PC-9 (cell line): ENCODE measurements at regions not wholly inside any gene's neighbourhood (a gene's known extent, or its start where the extent isn't known, plus 50 kb on each side); places are given as distances from the start of the nearest gene placed in this dataset.

Source experiments
- BruUV-seq: library from RNA; stranded (reverse); fragments of 400-500 nt; replicated peaks from 2 replicates; lab custom pipeline; 2021; lab: Mats Ljungman, UMichigan
- CTCF ChIA-PET: fragments of 300-600 bp; sonication (Branson Sonifier 250); formaldehyde crosslinking; loops from one replicate; lab custom pipeline; 2022; ENCODE audit warnings: antibody characterized with exemption; lab: Charles Lee
- POLR2A ChIA-PET: fragments of 300-600 bp; sonication (Branson Sonifier 250); formaldehyde crosslinking; loops from one replicate; lab custom pipeline; 2022; ENCODE audit warnings: antibody characterized with exemption; ENCODE audit not compliant: unreplicated experiment; lab: Charles Lee
- DNase-seq, 2 experiments: peaks; one replicate each; pipeline versions ENCODE4 v3.0.0 to v3.0.0-alpha.2; 2015 to 2022; ENCODE audit warnings: mixed read lengths in 1 of 2
- H2AFZ ChIP-seq: fragments of 200-600 bp; sonication (generic); 2 replicates; pipeline ENCODE4 v1.8.1; 2017; ENCODE audit warnings: antibody characterized with exemption
- H3F3A ChIP-seq: fragments of 200-600 bp; sonication (generic); 2 replicates; pipeline ENCODE4 v1.8.1; 2017; ENCODE audit warnings: antibody characterized with exemption, mild to moderate bottlenecking, low read depth; ENCODE audit not compliant: insufficient read depth
- H3K27ac ChIP-seq: fragments of 200-600 bp; sonication (generic); 2 replicates; pipeline ENCODE4 v1.6.1; 2016; ENCODE audit warnings: mixed run types
- H3K27me3 ChIP-seq: fragments of 200-600 bp; sonication (generic); 2 replicates; pipeline ENCODE4 v1.6.1; 2016; ENCODE audit warnings: low read depth, mixed run types; ENCODE audit not compliant: insufficient read depth
- H3K36me3 ChIP-seq: fragments of 200-600 bp; sonication (generic); 2 replicates; pipeline ENCODE4 v1.6.1; 2016; ENCODE audit warnings: low read depth, mixed run types
- H3K4me1 ChIP-seq: fragments of 200-600 bp; sonication (generic); replicated peaks from 2 replicates; pipeline ENCODE4 v1.6.1; 2016; ENCODE audit warnings: mixed run types; ENCODE audit not compliant: insufficient read depth
- H3K4me2 ChIP-seq: fragments of 200-600 bp; sonication (generic); 2 replicates; pipeline ENCODE4 v1.6.1; 2017; ENCODE audit warnings: mixed run types
- H3K4me3 ChIP-seq: fragments of 200-600 bp; sonication (generic); 2 replicates; pipeline ENCODE4 v1.6.1; 2016; ENCODE audit warnings: mixed run types
- H3K79me2 ChIP-seq: fragments of 200-600 bp; sonication (generic); 2 replicates; pipeline ENCODE4 v1.6.1; 2017; ENCODE audit warnings: low read depth, mixed run types
- H3K9me2 ChIP-seq: fragments of 200-600 bp; sonication (generic); 2 replicates; pipeline ENCODE4 v1.8.1; 2017; ENCODE audit warnings: mild to moderate bottlenecking; ENCODE audit not compliant: insufficient read depth
- H3K9me3 ChIP-seq: fragments of 200-600 bp; sonication (generic); 2 replicates; pipeline ENCODE4 v1.8.1; 2016; ENCODE audit warnings: low read depth; ENCODE audit not compliant: insufficient read depth
- H4K20me1 ChIP-seq: fragments of 200-600 bp; sonication (generic); 2 replicates; pipeline ENCODE4 v1.8.1; 2017; ENCODE audit not compliant: insufficient read depth
- EZH2 ChIP-seq: fragments of 200-600 bp; sonication (generic); IDR thresholded peaks from 2 replicates; pipeline ENCODE4 v1.8.0; 2017; ENCODE audit warnings: antibody characterized with exemption, low read depth
- intact Hi-C: fragments of 100-400 bp; cut with micrococcal nuclease; formaldehyde crosslinking; loops from one replicate; pipeline ENCODE4 v1.10.0; 2022; ENCODE audit not compliant: unreplicated experiment
- TF ChIP-seq, protein P1 (sequence below): fragments of 200-600 bp; sonication (generic); conservative IDR thresholded peaks from 2 replicates; pipeline ENCODE4 v1.6.1; 2017; ENCODE audit warnings: mixed run types, antibody characterized with exemption, mild to moderate bottlenecking, moderate library complexity

DNA sequence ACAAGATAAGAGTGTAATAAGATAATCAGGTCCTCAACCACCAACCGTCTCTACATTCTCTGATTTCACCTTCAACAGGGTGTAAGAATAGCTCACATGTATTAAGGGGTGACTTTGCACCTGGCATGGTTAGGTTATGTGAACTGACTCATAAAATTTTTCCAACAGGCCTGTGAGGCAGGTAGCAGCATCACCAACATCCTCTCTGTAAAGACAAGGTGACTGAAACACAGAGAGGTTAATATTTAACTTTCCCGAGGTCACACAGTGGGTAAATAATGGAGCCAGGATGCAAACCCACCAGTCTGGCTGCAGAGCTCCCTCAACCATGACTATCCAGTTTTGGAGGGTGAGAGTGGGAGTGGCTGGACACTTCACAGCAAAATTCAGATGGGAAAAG is 317.2 kb downstream of the C16orf95 start:
- 0 out of 2 replicates have a peak, but pooled peaks cover 3% of the 10 kb centered on the region for H3K9me3 ChIP-seq
- no peaks in the 10 kb centered on the region for H3K36me3 ChIP-seq
- H3K27ac ChIP-seq = no peak overlapping the region
- no peaks in the 10 kb centered on the region for H3K79me2 ChIP-seq
- intact Hi-C loops = no loop called here
- no peaks in the 10 kb centered on the region for H3K9me2 ChIP-seq
- H2AFZ ChIP-seq = no peak overlapping the region
- DNase-seq = no peak
- no peaks in the 10 kb centered on the region for H3K4me1 ChIP-seq
- ChIA-PET CTCF (no interaction called here), POLR2A (no interaction called here)
- BruUV-seq = no TSS peak
- no peak overlapping the region for H3K4me2 ChIP-seq
- no peaks in the 10 kb centered on the region for H3F3A ChIP-seq
- TF ChIP-seq EZH2 = no peak
- TF ChIP-seq, protein P1, sequence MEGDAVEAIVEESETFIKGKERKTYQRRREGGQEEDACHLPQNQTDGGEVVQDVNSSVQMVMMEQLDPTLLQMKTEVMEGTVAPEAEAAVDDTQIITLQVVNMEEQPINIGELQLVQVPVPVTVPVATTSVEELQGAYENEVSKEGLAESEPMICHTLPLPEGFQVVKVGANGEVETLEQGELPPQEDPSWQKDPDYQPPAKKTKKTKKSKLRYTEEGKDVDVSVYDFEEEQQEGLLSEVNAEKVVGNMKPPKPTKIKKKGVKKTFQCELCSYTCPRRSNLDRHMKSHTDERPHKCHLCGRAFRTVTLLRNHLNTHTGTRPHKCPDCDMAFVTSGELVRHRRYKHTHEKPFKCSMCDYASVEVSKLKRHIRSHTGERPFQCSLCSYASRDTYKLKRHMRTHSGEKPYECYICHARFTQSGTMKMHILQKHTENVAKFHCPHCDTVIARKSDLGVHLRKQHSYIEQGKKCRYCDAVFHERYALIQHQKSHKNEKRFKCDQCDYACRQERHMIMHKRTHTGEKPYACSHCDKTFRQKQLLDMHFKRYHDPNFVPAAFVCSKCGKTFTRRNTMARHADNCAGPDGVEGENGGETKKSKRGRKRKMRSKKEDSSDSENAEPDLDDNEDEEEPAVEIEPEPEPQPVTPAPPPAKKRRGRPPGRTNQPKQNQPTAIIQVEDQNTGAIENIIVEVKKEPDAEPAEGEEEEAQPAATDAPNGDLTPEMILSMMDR = no peak
- H3K4me3 ChIP-seq = no peak overlapping the region
- H4K20me1 ChIP-seq = no peaks in the 10 kb centered on the region
- peaks cover 78% of the 10 kb centered on the region for H3K27me3 ChIP-seq

DNA sequence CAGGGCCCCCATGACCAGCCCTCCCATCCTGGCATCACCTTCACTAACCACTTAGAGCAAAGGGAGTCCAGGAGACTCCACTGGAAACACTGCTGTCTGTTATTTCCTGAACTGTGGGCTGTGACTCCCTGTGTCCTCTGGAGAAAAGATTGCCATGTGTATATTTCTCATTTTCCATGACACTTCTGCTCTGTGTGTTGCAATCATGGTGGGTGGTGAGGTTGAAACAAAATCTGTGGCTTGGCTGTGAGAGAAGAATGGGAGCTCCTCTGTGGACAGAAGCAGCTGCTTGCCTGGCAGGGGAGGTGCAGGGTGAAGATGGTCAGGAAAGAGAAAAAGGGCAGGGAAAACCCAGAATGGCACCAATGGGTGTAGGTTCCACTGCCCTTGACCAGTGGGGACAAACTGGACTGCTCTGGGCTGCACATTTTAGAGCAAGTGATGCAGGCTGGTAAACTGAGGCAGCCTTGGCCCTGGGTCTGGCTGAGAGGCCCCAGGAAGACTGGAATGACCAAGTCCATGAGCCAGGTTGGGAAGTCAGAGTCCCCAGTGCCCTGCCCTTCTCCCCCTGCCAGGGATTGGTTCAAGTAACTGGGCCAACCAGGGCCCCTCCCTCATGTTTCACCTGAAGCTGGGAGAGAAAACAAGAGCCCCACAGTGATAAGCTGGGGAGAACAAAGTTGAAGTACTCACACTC is 314.3 kb downstream of the C16orf95 start:
- TF ChIP-seq, protein P1 = no peak
- TF ChIP-seq EZH2 = no peak
- H2AFZ ChIP-seq = no peak overlapping the region

DNA sequence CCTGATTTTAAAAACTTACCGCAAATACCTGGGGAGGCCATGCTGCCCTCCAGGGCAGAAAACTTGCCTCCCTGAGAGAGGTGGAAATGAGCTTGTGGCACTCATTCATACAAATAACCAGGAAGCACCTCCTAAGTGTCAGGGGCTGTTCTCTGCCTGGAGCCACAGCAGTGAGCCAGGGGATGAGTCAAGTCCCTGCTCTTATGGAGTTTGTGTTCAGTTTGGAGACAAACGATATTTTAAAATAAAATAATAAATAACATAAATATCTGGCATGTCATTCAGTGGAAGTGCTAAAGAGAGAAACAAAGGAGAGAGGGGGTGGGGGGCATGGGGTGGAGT is 313.8 kb downstream of the C16orf95 start:
- no peaks in the 10 kb centered on the region for H4K20me1 ChIP-seq
- H3K36me3 ChIP-seq = no peaks in the 10 kb centered on the region
- no TSS peak for BruUV-seq
- H3F3A ChIP-seq = no peaks in the 10 kb centered on the region
- H3K27me3 ChIP-seq = peaks cover 78% of the 10 kb centered on the region
- ChIA-PET CTCF (no interaction called here), POLR2A (no interaction called here)
- H3K9me3 ChIP-seq = 0 out of 2 replicates have a peak, but pooled peaks cover 3% of the 10 kb centered on the region
- H3K4me1 ChIP-seq = no peaks in the 10 kb centered on the region
- DNase-seq = no peak
- H2AFZ ChIP-seq = no peak overlapping the region
- H3K4me3 ChIP-seq = no peak overlapping the region
- H3K79me2 ChIP-seq = no peaks in the 10 kb centered on the region
- no peaks in the 10 kb centered on the region for H3K9me2 ChIP-seq
- no peak overlapping the region for H3K27ac ChIP-seq
- intact Hi-C loops = no loop called here
- TF ChIP-seq, protein P1 = no peak
- TF ChIP-seq EZH2 = no peak
- H3K4me2 ChIP-seq = no peak overlapping the region

More for the DNA sequence above, 314.3 kb downstream of the C16orf95 start:
- no TSS peak for BruUV-seq
- POLR2A ChIA-PET = no interaction called here
- H3K9me3 ChIP-seq = 0 out of 2 replicates have a peak, but pooled peaks cover 3% of the 10 kb centered on the region
- no peaks in the 10 kb centered on the region for H3K4me1 ChIP-seq
- H3K4me2 ChIP-seq = no peak overlapping the region
- H3K9me2 ChIP-seq = no peaks in the 10 kb centered on the region
- peaks cover 78% of the 10 kb centered on the region for H3K27me3 ChIP-seq
- no peaks in the 10 kb centered on the region for H4K20me1 ChIP-seq
- CTCF ChIA-PET = no interaction called here
- no peak overlapping the region for H3K27ac ChIP-seq
- no peaks in the 10 kb centered on the region for H3K79me2 ChIP-seq
- H3F3A ChIP-seq = no peaks in the 10 kb centered on the region
- intact Hi-C loops = no loop called here
- DNase-seq = no peak
- no peaks in the 10 kb centered on the region for H3K36me3 ChIP-seq
- H3K4me3 ChIP-seq = no peak overlapping the region
